ENCODE measurements at regions not wholly inside any gene's neighbourhood (a gene's known extent, or its start where the extent isn't known, plus 50 kb on each side); places are given as distances from the start of the nearest gene placed in this dataset.

DNA sequence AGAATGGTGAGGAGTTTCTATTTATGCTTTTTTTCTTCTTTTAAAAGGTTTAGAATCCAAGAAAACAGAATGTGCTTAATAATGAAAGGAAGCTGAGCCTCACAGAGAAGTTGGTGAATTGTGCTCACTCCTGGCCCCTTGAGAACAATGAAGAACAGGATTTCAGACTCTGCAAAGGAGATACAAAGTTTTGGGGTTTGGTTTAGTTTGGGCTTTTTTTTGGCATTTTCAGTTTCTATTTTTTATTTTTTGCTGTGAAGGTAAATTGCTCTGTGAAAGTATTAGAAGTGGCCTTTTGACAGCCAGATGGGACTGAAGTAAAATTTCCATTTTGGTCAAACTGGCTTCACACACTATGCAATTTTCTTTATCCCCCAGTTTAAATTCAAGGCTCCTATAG, 247.3 kb upstream of the GYPC start:
- DNase-seq (ENCODE audit: low read depth): no peak

DNA sequence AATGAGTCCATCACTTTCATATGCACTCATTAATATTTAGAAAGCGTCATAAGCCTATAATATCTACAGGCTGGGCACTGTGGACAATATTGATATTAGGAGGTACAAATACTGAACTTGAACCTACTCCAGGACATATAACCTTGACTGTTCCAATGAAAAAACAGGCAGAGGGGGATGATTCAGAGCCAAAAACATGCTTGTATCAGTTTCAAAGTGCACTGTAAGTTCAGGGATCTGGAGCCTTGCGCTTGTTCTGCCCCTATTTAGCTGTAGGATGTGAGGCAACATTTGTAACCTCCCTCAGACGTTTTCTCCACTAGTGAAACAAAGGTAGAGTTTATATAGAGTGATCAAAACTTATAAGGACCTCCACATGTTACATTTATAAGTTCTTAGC, 246.1 kb upstream of the GYPC start:
- DNase-seq (ENCODE audit: low read depth): no peak

DNA sequence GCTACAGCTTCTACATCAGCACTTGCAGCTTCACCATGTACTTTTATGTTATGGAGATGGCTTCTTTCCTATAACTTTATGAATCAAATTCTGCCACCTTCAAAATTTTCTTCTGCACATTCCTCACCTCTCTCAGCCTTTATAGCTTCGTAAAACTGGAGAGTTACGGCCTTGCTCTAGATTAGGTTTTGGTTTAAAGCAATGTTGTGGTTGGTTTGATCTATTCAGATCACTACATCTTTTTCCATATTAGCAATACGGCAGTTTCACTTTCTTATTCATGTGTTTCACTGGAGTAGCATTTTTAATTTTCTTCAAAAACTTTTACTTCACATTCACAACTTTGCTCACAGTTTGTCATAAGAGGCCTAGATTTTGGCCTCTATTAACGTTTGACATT, 242.9 kb upstream of the GYPC start:
- no peak for DNase-seq (ENCODE audit: low read depth)

DNA sequence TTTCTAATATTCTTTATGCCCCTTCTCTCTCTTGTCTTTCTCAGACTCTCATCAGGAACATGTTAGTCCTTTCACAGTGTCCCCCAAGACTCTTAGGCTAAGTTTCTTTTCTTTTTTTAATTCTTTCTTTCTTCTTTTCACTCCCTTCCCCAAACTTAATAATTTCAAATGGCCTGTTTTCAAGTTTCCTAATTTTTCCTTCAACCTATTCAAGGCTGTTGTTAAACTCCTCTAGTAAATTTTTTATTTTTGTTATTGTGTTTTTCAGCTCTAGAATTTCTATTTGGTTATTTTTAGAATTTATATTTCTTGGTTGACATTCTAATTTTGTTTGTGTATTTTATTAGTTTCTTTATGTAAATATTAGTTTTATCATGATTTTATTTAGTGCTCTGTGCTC, 236.6 kb upstream of the GYPC start:
- no peak for DNase-seq (ENCODE audit: low read depth)

DNA sequence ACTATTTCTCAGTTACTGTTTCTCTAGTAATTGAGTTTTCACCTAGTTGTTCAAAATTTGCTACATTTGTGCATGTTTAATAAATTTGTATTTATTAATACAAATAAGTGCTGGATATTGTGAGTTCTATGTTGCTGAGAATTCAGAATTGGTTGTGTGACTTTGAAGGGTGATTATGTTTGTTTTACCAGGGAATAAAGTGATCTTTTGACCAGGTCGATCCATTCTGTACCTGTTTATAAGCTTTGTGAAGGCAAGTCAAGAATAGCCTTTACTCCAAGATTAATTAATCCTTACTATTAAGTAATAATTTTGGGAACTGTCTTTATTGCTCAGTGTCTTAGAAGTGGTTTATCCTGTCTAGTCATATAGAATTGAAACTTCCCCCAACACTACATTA, 230.0 kb upstream of the GYPC start:
- DNase-seq (ENCODE audit: low read depth): no peak

DNA sequence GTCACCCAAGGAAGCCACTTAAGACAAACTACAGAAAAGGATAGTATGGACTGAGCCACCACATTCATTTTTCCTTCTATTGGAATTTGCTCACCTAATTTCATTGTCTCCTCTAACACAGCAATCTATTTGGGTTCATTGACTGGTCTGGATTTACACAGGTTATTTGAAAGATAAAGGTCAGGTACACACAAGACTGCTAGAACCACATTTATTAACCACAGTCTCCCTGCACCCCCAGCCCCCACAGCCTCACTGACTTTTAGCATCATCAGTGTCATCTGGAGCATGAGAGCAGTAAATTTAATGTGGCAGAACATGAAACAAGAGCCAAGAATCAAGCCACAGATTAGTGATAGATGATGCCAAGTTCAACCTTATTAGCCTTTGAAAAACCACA, 226.9 kb upstream of the GYPC start:
- no peak for DNase-seq (ENCODE audit: low read depth)

DNA sequence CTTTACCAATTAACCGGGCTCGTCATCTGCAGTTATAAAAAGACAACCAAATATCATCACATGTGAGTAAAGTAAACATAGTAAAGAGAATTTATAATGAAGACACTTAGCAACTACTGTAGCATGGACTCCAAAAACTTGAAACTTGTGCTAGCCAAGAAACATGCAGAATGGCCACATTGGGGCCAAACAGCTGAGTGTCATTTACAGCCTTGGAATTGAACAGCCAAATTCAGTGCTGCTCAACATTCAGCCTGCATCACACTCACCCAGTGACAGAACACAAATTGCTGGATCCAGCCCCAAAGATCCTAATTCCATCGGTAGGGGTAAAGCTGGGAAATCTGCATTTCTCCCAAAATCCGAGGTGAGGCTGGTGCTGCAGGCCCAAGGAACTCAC, 224.8 kb upstream of the GYPC start:
- DNase-seq (ENCODE audit: low read depth): no peak

DNA sequence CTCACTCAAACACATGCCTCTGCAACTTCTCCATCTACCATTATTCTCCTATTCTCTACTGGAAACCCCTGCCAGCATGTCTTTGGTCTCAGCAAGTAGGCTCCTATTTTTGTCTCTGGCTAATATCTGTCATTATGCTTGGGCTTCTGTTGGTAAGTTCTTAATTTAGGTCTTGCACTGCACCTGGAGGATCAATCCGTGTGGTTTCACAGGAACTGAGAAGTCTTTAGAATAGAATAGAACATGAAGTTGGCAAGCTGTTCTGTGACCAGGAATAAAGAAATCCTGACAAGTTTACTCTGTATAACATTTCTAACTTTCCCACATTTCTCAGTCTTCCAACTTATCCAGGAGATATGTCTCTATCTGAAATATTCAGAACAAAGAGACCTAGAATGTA, 219.5 kb upstream of the GYPC start:
- DNase-seq (ENCODE audit: low read depth): no peak

DNA sequence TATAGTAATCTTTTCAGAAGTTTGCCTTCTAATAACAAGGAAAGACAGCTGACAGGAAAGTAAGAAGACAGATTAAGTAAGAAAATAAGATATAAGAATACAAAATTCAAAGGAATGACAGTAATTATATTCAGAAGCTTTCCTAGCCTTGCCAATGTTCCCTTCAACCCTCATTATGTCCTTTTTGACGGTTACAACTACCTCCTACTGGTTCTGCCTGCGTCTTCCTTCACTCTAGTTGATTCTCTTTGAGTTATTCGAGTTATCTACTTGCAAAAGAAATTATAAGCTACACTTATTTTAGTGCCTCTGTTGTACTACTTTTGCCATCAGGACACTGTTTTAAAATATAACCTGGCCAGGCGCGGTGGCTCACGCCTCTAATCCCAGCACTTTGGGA, 218.9 kb upstream of the GYPC start:
- no peak for DNase-seq (ENCODE audit: low read depth)

DNA sequence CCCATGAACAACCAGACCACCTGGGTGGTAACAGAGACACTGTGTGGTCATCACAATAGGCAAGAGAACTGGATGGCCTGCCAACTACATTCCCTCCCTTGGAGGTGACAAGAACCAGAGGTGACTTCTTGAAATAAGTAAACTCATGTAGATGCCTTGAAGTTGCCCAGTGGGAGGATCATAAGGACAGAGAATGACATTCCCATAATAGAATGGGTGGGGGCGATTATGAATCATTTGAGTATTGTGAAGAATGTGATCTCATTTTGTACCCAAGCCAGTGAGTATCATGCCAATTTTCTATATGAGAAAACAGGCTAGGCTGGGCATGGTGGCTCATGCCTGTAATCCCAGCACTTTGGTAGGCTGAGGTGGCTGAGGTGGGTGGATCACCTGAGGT, 211.4 kb upstream of the GYPC start:
- no peak for DNase-seq (ENCODE audit: low read depth)

DNA sequence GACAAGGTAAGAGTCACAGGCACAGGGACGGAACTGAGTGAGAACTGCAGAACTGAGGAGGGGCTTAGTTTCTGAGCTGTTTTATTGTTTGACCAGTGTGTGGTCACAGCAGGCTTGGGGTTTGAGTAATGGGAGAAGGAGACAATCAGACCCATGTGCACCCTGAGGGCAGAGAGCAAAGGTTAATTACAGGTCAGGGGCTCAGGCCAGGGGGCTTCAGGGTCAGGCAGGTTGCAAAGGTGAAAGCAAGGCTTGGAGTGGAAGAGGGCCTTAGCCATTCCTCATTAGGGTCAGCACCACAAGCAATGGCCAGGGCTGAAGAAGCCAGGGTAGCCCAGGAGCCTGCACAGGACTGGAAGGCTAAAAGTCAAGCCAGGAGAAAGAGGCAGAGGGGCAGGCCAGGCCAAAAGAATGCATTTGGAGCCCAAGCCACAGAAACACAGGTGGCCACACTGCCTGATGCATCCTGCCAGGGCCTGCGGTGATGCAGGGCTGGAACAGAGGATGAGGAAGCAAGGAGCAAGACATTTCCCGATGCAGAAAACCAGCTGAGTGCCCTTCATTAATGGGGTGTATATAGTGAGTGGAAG, 209.8 kb upstream of the GYPC start:
- no peak for DNase-seq (ENCODE audit: low read depth)

DNA sequence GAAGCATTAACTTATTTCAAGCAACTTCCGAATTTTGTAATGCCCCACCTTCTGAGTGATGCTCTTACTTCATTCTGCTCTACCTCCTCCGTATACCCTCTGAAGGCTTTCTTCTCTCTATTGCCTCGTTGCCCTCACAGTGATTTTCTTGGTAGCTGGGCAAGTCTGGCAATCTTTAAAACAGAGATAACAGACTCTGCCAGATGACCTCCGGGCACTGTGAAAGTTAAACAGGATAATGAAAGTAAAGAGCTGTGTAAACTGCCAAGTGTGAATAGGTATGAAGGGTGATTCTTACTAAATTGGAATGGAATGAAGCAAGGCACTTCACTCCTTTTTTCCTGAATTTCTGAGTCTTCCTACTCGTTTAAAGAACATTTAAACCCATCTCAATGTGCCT, 207.3 kb upstream of the GYPC start:
- DNase-seq (ENCODE audit: low read depth): no peak

DNA sequence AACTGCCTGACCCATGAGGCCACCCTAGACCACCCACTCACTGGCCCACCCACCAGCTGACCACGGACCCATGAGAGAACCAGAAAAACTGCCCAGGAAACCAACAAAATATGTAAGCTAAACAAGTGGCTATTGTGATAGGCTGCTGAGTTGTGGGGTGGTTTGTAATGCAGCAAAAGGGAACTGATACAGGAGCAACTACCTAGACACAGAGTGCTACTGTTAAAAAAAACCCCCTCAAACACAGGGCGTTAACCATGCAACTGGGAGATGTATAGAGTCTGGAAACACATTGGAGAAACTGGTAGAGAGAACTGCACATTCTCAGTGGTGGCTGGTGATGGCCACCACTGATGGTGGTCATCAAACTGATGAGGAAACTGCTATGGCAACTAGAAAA, 206.3 kb upstream of the GYPC start:
- DNase-seq (ENCODE audit: low read depth): no peak

DNA sequence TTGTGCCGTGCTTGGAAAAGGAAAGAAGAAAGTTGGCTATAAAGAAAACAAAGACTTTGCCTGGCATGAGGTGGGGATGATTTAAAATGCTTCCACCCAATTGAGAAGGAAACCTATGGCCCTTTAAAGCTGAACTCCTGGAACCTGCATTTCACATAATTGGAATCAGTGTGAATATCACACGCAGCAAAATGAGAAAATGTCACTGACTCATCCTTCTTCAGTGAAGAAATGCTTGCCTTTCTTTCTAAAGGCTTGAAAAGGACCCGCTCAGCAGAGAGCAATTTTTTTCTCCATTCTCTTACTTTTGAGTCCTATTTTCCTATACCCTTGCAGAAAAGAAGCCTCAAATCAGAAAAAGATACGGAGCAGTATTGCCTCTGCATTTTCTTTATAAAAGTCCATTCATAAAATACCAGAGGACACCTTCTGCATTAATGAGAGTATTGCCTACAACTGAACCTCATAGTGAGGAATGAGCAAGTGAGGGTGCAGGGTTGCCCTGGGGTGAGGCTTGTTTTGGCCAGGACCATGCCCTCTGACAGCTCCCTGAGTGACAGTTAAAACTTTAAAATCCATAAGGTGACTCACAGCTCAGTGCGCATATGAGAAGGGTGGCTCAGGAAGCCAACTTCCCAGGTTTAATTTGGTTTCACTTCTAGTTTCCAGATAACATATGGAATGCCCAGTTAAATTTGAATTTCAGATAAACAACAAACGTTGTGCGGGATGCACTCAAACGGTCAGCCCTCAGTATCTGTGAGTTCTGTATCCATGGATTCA, 191.9 kb upstream of the GYPC start:
- DNase-seq (ENCODE audit: low read depth): no peak

DNA sequence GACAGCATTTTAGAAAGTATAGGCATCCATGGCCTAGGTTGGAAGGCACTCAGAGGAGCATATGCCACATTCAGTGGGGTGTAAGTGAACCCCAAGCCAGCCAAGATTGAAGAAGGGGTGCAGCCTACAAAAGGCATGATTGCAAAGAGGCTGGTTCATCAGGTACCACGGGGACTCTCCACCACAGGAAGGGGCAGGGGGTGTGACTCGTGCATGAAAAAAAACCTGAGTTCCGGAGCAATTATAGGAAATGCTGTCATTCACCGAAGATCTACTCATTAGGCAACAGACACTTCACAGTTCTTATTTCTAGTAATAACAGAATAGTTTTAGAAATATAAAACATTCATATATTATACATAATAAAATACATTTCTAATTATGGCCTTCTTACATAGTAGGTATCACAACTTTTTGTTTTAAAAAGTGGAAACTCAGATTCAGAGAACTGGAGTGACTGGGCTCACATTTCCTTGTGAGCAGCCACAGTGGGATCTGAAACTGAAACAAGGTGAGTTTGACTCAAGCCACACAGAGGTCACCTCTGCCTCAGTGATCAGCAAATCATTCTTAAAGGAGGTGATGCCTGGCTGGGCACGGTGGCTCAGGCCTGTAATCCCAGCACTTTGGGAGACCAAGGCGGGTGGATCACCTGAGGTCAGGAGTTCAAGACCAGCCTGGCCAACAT, 188.4 kb upstream of the GYPC start:
- no peak for DNase-seq (ENCODE audit: low read depth)

DNA sequence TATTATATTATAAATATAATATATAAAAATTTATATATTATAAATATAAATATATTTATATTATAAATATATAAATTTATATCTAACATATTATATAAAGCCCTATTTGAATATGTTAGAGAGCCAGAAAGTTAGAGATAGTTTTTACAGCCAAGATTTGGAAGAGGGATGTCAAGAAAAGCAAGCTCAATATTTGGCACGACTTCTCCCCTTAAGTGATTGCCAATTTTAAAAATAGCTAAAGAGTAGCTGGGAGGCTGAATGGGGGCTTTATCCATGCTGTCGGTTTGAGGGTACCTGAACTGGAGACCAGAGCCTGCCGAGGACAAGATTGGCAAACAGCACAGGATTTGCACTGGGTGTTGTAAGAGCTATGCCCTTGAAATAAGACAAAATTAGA, 180.9 kb upstream of the GYPC start:
- DNase-seq (ENCODE audit: low read depth): no peak

DNA sequence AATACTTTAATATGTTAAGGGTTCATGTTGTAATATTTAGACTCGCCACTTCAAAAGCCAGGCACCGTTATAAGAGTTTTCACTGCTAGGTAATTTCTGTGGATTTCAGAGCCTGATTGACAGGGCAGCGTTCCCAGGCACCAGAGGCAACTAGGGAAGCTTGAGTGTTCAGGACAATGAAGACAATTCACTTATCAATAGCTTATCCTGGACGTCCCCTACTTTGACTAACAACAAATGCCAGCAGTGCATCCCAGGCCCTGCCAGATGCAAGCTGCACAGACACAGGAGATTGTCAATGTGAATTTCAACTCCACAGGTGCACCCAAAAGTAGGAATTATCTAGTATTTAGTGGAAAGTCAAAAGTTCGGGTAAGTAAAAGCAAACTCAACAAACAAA, 179.3 kb upstream of the GYPC start:
- DNase-seq (ENCODE audit: low read depth): no peak

DNA sequence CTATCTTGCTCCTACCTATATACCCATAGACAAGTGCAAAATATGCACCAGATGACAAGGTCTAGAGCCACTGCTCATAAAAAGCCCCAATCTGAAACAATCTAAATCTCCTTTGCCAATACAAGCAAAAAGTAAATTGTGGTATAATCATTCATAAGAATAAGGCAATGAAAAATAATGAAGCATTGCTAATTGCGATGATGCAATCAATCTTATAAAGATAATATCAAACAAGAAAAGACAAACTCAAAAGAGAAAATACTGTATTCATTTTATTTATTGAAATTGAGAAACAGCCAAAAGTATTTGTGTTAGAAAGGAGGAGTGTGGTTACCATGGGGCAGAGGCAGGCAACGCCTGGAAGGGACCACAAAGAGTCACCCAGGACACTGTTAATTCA, 175.9 kb upstream of the GYPC start:
- DNase-seq (ENCODE audit: low read depth): no peak

DNA sequence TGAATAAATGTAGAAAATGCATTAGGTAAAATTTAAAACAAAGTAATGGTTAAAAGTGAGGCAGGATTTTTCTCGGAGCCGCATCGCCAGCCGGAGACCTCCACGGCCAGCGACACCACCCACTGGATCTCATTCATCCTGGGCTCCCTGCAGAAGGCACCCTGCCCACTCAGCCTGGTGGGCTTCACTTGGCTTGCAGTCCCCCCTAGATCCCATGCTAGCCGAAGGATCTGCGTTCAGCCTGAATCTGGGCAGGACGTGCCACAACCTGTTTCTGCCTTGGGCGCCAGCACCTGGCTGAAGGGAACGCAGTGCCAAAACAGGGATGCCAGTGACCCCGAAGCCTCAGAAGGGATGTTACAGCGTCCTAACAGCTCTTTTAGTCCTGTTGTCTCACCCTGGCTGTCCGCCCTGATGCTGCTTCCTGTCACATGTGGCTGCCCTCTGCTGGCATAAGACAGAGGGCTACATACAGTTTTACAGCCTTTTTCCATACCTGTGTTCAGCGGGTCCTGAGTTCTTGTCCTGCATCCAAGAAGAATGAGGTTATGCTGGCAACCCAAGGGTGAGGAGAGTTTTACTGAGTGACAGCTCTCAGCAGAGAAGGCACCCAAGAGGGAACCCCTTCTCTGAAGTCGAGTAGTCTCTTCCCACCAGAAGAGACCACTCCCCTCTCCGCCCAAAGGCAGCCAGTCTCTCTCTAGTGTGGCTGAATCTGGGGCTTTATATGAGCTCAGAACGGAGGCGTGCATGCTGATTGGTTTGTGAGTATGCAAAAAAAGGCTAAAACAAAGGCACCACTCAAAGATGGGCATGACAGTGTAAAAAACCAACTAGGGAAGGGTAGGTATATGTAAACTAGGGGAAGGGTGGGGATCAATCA, 173.1 kb upstream of the GYPC start:
- DNase-seq (ENCODE audit: low read depth): no peak

DNA sequence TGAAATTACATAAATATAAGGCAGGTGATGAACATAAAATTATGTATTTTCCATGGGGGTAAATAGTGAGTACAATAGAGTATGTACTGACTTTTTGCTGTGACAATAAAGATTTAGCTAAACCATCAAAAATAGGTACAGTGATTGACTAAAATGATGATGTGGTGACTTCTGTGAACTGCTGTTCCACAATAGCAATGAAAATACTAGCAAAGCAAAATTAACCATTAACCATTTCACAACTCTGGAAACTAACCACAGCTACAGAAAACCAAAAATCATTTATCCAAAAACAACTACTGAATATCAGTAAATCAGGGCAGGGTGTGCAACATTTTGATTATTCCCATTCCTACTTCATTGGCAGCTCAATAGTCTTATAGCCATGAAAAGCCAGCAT, 161.4 kb upstream of the GYPC start:
- no peak for DNase-seq (ENCODE audit: low read depth)

DNA sequence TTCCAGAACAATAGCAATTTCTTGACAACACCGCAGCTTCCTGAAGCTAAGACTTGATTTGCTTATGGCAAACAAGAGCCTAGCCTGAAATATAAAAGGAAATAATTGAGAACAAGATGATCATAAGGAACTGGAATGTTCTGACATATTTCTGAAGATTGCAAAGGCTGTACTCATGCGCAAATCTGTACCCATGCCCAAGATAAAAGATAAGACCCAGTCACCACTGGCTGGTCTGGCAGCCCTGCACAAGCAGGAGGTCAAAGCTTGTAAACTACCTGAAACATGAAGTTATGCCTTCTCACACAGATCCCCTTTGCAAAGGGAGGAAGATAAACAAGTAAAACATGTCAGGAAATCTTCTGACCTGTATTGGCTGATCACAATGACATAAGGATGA, 160.8 kb upstream of the GYPC start:
- DNase-seq (ENCODE audit: low read depth): no peak

DNA sequence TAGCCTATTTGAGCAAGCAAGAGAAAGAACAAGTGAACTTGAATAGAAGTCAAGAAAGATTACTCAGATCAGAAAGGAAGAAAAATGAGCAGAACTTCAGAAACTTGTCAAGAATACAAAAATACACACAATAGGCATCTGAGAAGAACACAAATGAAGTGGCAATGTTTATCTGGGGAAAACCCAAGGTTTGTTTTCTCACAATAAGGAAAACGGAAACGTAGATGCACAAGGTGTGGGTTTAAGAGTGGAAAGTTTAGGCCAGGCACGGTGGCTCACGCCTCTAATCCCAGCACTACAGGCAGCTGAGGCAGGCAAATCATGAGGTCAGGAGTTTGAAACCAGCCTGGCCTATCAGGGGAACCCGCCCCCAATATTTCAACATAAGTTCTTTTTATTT, 159.5 kb upstream of the GYPC start:
- no peak for DNase-seq (ENCODE audit: low read depth)

DNA sequence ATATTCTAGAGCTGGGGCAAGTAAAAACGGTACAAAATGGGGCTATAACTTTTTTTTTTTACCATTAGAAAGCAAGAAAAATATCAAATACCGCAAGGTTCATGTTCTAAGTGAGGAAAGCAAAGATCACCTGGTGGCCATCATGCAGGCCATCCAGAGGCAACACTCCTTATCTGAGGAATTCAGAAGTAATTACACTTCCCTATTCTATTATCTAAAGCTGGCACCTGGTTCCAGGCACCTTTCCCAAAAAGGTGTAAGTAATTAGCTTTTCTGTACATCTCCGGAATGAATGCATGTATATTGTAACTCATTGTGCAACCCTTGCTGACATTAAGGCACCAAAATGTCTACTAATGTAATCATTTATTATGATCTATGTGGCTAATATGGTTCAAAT, 152.5 kb upstream of the GYPC start:
- DNase-seq (ENCODE audit: low read depth): no peak
